ENCODE measurements at regions not wholly inside any gene's neighbourhood (a gene's known extent, or its start where the extent isn't known, plus 50 kb on each side); places are given as distances from the start of the nearest gene placed in this dataset.
"Not testable (repeated sequence)": the region's sequence is repeated elsewhere in the genome, so short reads cannot be mapped to it uniquely, and the experiment has no call there.

- DNase-seq = no peak
These were observed 70.6 kb upstream of the SLC25A36 start for GRCh38 chr3:140871022-140871421.

GRCh38 chr3:140872165-140872564, 69.5 kb upstream of the SLC25A36 start:
- DNase-seq = not testable (repeated sequence)

GRCh38 chr3:140883428-140884040, 58.1 kb upstream of the SLC25A36 start:
- DNase-seq = no peak

- DNase-seq = not testable (repeated sequence)
These were observed 55.9 kb upstream of the SLC25A36 start for GRCh38 chr3:140885697-140886096.
